GM12864 (cell line): ENCODE measurements at regions not wholly inside any gene's neighbourhood (a gene's known extent, or its start where the extent isn't known, plus 50 kb on each side); places are given as distances from the start of the nearest gene placed in this dataset.

Experiments used
- DNase-seq: peaks from one replicate; pipeline ENCODE4 v3.0.0-alpha.2; 2011; ENCODE audit warnings: low read depth
- H3K4me3 ChIP-seq: 2 replicates; pipeline ENCODE4 v1.5.1; 2011; ENCODE audit warnings: mild to moderate bottlenecking, low read depth, low read length, control low read depth
- CTCF ChIP-seq: IDR thresholded peaks from 2 replicates; pipeline ENCODE4 v1.5.1; 2011; ENCODE audit warnings: low read depth, mild to moderate bottlenecking, moderate library complexity, low read length, control low read depth, inconsistent platforms; ENCODE audit errors: missing control alignments

- DNase-seq, result no peak
- no peak overlapping the region for H3K4me3 ChIP-seq
- TF ChIP-seq CTCF, result no peak
Measured at GRCh38 chr13:79631051-79631659, 150.2 kb downstream of the NDFIP2 start.

- TF ChIP-seq CTCF, result no peak
- DNase-seq, result no peak
- H3K4me3 ChIP-seq, result no peak overlapping the region
Measured at GRCh38 chr13:79628463-79628862, 147.5 kb downstream of the NDFIP2 start.

GRCh38 chr13:79626924-79627323 lies 146.0 kb downstream of the NDFIP2 start:
- no peak for TF ChIP-seq CTCF
- DNase-seq, result no peak
- no peak overlapping the region for H3K4me3 ChIP-seq

GRCh38 chr13:79625517-79625916 lies 144.6 kb downstream of the NDFIP2 start:
- no peak for DNase-seq
- H3K4me3 ChIP-seq, result no peak overlapping the region
- TF ChIP-seq CTCF, result no peak

GRCh38 chr13:79621902-79622301 lies 140.9 kb downstream of the NDFIP2 start:
- H3K4me3 ChIP-seq, result no peak overlapping the region
- TF ChIP-seq CTCF, result no peak
- no peak for DNase-seq

- no peak for DNase-seq
- H3K4me3 ChIP-seq, result no peak overlapping the region
- TF ChIP-seq CTCF, result no peak
Measured at GRCh38 chr13:79621449-79621848, 140.5 kb downstream of the NDFIP2 start.

- TF ChIP-seq CTCF, result no peak
- DNase-seq, result no peak
- H3K4me3 ChIP-seq, result no peak overlapping the region
Measured at GRCh38 chr13:79614250-79614918, 133.4 kb downstream of the NDFIP2 start.
